Fibroblast of the aortic adventitia (primary cell): ENCODE measurements at regions not wholly inside any gene's neighbourhood (a gene's known extent, or its start where the extent isn't known, plus 50 kb on each side); places are given as distances from the start of the nearest gene placed in this dataset.

Source experiments
- DNase-seq: peaks from one replicate; pipeline ENCODE4 v3.0.0-alpha.2; 2010; ENCODE audit warnings: low read depth
- H3K4me3 ChIP-seq: 2 replicates; pipeline ENCODE4 v1.5.1; 2011; ENCODE audit warnings: low read depth, mild to moderate bottlenecking, control low read depth, low read length, moderate library complexity
- TF ChIP-seq, protein P1 (sequence below): IDR thresholded peaks from 2 replicates; pipeline ENCODE4 v1.5.1; 2011; ENCODE audit warnings: mild to moderate bottlenecking, low read length, control low read depth, inconsistent platforms; ENCODE audit not compliant: insufficient read depth

DNA sequence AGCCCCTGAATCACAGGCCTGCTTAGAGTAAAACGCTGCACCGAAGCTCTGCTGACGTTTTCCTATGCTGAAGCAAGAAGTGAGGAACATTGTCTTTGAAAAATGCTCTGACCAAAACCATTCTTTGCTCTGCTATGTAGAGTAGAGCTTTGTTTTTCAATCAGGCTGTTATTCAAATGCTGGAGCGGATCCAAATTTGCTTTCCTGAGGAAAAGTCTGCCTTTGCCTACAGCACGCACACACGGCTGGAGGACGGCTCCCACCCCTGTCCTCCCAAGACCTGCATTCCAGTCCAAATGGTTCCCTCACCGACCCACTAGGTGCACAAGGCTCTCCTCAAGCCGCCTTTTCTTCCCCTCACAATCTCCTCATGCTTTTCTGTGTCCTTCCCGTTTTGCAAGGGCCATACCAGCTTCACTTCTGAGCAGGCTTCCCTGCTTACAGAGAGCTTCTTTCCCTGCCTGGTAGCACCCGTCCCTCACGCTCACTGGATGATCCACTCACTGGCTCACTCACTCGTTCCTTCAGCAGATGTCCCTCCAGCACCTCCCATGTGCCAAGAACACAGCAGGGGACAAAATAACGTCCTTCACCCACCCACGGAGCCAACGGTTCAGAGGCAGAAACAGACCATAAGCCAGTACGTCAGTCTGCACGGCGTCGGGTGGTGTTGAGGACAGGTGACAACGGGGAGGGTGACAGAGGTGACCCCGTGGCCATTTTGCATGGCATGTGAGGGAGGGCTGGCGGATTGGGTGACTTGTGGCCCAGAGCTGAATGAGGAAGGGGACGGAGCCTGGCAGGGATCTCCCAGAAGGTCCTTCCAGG, 137.9 kb upstream of the NEDD9 start:
- DNase-seq = no peak
- TF ChIP-seq, protein P1, sequence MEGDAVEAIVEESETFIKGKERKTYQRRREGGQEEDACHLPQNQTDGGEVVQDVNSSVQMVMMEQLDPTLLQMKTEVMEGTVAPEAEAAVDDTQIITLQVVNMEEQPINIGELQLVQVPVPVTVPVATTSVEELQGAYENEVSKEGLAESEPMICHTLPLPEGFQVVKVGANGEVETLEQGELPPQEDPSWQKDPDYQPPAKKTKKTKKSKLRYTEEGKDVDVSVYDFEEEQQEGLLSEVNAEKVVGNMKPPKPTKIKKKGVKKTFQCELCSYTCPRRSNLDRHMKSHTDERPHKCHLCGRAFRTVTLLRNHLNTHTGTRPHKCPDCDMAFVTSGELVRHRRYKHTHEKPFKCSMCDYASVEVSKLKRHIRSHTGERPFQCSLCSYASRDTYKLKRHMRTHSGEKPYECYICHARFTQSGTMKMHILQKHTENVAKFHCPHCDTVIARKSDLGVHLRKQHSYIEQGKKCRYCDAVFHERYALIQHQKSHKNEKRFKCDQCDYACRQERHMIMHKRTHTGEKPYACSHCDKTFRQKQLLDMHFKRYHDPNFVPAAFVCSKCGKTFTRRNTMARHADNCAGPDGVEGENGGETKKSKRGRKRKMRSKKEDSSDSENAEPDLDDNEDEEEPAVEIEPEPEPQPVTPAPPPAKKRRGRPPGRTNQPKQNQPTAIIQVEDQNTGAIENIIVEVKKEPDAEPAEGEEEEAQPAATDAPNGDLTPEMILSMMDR = no peak
- no peak overlapping the region for H3K4me3 ChIP-seq

DNA sequence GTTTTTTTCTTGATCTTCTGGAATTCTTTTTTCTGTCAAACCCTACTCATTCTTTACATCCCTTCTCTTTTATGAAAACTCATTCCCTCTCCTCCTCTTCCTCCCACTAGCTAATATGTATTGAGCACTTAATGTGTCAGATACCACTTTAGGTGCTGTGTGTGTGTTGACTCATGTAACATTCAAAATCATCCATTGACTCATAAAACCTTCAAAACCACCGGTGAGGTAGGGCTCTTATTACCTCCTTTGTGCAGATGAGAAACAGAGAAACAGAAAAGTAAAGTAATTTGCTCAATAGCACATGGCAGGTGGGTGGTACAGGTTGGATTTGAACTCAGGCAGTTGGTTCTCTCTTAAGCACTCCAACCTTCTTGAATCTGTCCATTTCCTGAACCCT, 136.3 kb upstream of the NEDD9 start:
- DNase-seq = no peak
- TF ChIP-seq, protein P1 = no peak

DNA sequence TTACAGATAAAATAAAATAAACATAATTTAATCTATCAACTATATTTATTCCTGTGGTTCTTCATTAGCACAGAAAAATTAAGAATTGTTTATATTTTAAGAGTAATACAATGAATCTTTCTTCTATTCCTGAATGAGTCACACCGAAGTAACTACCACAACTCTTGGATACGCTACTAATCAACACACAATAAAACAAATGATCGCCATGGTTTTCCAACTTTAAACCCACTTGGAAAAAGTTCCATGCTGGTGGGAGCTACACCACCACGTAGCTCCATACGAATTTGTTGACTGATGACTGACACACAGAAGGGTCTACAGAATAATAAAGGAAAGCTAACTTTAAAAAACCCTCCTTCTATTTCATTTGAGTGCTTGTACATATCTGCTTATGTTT, 135.8 kb upstream of the NEDD9 start:
- TF ChIP-seq, protein P1 = no peak
- DNase-seq = no peak
- H3K4me3 ChIP-seq = no peak overlapping the region

More for the DNA sequence above, 136.3 kb upstream of the NEDD9 start:
- H3K4me3 ChIP-seq = no peak overlapping the region

DNA sequence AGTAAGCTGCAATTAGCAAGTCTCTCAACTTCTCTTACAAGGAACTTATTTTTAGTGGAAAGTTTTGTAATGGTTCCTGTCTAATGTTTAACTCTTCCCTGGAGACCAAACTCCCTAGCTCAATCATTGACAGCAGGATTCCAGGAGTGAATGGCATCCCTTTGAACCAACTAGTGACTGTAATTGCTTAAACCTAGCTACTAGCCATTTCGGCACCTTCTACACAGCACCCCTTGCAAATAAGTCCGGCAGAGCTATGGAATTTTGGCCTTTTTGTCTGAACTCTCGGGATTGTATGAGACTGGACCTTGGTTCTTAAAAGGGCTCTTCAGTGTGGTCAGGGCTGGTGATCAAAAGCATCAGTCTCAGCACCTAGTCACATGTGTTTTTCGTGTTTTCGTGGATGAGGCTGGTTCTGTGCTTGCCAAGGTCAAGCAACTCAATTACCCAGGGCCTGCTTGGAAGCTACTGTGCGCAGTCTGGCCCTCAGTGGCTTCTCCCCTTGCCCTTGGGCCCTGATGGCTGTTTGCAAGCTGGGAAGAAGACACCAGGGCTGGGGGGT, 135.3 kb upstream of the NEDD9 start:
- DNase-seq = no peak
- no peak overlapping the region for H3K4me3 ChIP-seq
- TF ChIP-seq, protein P1 = no peak

DNA sequence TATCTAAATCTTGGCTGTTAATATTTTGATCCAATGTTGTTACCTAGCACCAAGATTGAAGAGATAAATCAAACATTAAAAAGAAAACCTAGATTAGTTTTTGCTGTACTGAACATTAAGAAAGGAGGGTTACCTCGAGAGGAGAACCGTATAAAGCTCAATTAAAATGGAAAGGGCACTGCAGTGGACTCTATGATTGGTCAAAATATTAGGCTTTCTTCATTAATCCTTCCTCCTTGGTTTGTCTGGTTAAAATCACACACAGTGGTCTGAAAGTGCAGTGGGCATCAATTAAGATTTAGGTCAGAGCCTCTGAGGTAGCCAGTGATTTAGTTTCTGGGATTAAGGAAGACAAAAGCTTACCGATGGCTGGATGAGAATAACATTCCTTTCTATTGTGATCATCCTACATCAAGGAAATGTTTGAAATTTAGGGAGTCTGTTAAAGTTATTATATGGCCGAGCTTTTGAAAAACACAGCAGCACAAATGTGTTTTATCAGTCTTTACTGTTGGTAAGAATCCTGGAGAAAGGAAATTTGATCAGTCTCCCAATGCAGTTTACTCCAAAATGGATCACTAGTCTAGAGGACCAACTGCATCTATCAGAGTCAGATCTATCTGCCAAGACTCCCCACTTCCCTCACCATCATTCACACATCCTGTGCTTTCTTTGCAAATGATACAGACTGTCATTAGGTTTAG, 134.6 kb upstream of the NEDD9 start:
- TF ChIP-seq, protein P1 = no peak
- peak; percentile 8 for DNase-seq
- no peak overlapping the region for H3K4me3 ChIP-seq

DNA sequence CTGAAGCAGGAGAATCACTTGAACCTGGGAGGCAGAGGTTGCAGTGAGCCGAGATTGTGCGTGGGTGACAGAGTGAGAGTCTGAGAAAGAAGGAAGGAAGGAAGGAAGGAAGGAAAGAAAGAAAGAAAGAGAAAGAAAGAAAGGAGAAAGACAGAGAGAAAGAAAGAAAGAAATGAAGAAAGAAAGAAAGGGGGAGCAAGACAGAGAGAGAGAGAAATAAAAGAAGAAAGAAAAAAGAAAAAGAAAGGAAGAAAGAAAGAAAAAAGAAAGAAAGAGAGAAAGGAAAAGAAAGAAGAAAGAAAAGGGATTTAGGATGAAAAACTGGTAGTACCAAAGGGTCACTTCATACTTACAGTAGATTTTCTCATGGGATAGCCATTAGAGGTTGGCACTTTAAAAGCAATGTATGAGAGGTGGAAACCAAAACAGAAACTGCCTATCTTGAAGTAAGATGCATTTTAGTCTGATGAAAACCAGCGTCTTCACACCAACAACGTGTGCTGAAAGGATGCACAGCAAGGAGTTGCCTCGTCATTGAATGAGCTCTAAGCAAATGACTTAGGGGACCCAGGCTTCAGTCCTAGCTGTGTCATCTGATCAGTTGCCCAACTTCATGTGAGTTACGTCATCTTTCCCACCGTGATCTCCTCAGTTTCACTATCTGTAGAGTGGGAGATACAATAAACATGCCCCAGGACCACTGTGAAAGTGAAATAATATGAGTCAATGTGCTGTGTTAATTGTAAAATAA, 133.9 kb upstream of the NEDD9 start:
- TF ChIP-seq, protein P1 = no peak
- no peak overlapping the region for H3K4me3 ChIP-seq
- no peak for DNase-seq
